ENCODE measurements at regions not wholly inside any gene's neighbourhood (a gene's known extent, or its start where the extent isn't known, plus 50 kb on each side); places are given as distances from the start of the nearest gene placed in this dataset.

GRCh38 chr2:2747797-2748301 is 416.8 kb upstream of the MYT1L start:
- no peaks in the 10 kb centered on the region for H3K79me2 ChIP-seq (ENCODE audit: insufficient read depth, low read length)
- no peaks in the 10 kb centered on the region for H3K36me3 ChIP-seq (ENCODE audit: low read length)
- no peaks in the 10 kb centered on the region for H3F3A ChIP-seq (ENCODE audit: insufficient read depth)
- no peak overlapping the region for H3K27ac ChIP-seq (ENCODE audit: low read depth, low read length)
- H3K27me3 ChIP-seq (ENCODE audit: low read length): no peaks in the 10 kb centered on the region
- no peaks in the 10 kb centered on the region for H3K9me3 ChIP-seq (ENCODE audit: insufficient read depth, low read length)
- H3K4me3 ChIP-seq (ENCODE audit: insufficient read depth, low read length, poor library complexity, severe bottlenecking): no peak overlapping the region
- TF ChIP-seq, protein P1, sequence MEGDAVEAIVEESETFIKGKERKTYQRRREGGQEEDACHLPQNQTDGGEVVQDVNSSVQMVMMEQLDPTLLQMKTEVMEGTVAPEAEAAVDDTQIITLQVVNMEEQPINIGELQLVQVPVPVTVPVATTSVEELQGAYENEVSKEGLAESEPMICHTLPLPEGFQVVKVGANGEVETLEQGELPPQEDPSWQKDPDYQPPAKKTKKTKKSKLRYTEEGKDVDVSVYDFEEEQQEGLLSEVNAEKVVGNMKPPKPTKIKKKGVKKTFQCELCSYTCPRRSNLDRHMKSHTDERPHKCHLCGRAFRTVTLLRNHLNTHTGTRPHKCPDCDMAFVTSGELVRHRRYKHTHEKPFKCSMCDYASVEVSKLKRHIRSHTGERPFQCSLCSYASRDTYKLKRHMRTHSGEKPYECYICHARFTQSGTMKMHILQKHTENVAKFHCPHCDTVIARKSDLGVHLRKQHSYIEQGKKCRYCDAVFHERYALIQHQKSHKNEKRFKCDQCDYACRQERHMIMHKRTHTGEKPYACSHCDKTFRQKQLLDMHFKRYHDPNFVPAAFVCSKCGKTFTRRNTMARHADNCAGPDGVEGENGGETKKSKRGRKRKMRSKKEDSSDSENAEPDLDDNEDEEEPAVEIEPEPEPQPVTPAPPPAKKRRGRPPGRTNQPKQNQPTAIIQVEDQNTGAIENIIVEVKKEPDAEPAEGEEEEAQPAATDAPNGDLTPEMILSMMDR (IDR thresholded peaks at IDR 0.05; ENCODE audit: insufficient read depth, low read length, poor library complexity, severe bottlenecking): no peak
- TF ChIP-seq EZH2phosphoT487 (conservative IDR thresholded peaks at IDR 0.05; ENCODE audit: low read length): no peak
- no peaks in the 10 kb centered on the region for H3K9me2 ChIP-seq (replicated peaks; ENCODE audit: insufficient read depth, low read length)
- H2AFZ ChIP-seq (ENCODE audit: low read depth, low read length, severe bottlenecking): no peak overlapping the region
- no peaks in the 10 kb centered on the region for H4K20me1 ChIP-seq (ENCODE audit: low read depth, low read length)
- H3K4me2 ChIP-seq (ENCODE audit: low read depth, low read length, poor library complexity, severe bottlenecking): no peak overlapping the region
- no peak overlapping the region for H3K9ac ChIP-seq (ENCODE audit: low read length)

DNA sequence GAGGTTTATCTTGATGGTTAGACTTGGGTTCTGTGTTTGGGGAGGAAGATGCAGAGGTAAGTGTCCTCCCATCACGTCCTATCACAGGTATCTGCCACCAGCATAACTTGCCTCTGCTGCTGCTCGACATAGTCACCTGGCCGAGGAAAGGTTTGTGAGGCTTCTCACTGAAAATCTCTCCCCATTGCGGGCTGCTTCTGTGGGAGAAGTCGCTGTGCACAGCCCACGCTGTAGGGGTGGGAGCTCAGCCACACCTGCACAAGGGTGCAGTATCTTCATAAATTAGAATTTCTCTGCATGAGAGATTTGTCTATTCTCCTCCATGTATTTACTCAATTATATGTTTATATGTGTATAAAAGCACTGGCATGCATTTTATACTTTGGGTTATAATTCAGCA is 415.7 kb upstream of the MYT1L start:
- Histone ChIP-seq H3K27me3 (ENCODE audit: low read length) (no peaks in the 10 kb centered on the region), H2AFZ (ENCODE audit: low read depth, low read length, severe bottlenecking) (no peak overlapping the region), H3K4me2 (ENCODE audit: low read depth, low read length, poor library complexity, severe bottlenecking) (no peak overlapping the region), H4K20me1 (ENCODE audit: low read depth, low read length) (no peaks in the 10 kb centered on the region), H3K4me3 (ENCODE audit: insufficient read depth, low read length, poor library complexity, severe bottlenecking) (no peak overlapping the region), H3K9ac (ENCODE audit: low read length) (no peak overlapping the region), H3F3A (ENCODE audit: insufficient read depth) (no peaks in the 10 kb centered on the region), H3K36me3 (ENCODE audit: low read length) (no peaks in the 10 kb centered on the region), H3K9me2 (replicated peaks; ENCODE audit: insufficient read depth, low read length) (no peaks in the 10 kb centered on the region), H3K27ac (ENCODE audit: low read depth, low read length) (no peak overlapping the region), H3K9me3 (ENCODE audit: insufficient read depth, low read length) (no peaks in the 10 kb centered on the region), H3K79me2 (ENCODE audit: insufficient read depth, low read length) (no peaks in the 10 kb centered on the region)
- TF ChIP-seq EZH2phosphoT487 (conservative IDR thresholded peaks at IDR 0.05; ENCODE audit: low read length): no peak
- TF ChIP-seq, protein P1 (IDR thresholded peaks at IDR 0.05; ENCODE audit: insufficient read depth, low read length, poor library complexity, severe bottlenecking): no peak

GRCh38 chr2:2744958-2745715 is 414.1 kb upstream of the MYT1L start:
- H3K36me3 ChIP-seq (ENCODE audit: low read length): no peaks in the 10 kb centered on the region
- H3K79me2 ChIP-seq (ENCODE audit: insufficient read depth, low read length): no peaks in the 10 kb centered on the region
- no peak overlapping the region for H3K9ac ChIP-seq (ENCODE audit: low read length)
- no peaks in the 10 kb centered on the region for H3F3A ChIP-seq (ENCODE audit: insufficient read depth)
- no peaks in the 10 kb centered on the region for H3K9me3 ChIP-seq (ENCODE audit: insufficient read depth, low read length)
- no peak overlapping the region for H2AFZ ChIP-seq (ENCODE audit: low read depth, low read length, severe bottlenecking)
- H3K27me3 ChIP-seq (ENCODE audit: low read length): no peaks in the 10 kb centered on the region
- H3K4me2 ChIP-seq (ENCODE audit: low read depth, low read length, poor library complexity, severe bottlenecking): no peak overlapping the region
- TF ChIP-seq EZH2phosphoT487 (conservative IDR thresholded peaks at IDR 0.05; ENCODE audit: low read length): no peak
- TF ChIP-seq, protein P1 (IDR thresholded peaks at IDR 0.05; ENCODE audit: insufficient read depth, low read length, poor library complexity, severe bottlenecking): no peak
- no peaks in the 10 kb centered on the region for H4K20me1 ChIP-seq (ENCODE audit: low read depth, low read length)
- no peak overlapping the region for H3K4me3 ChIP-seq (ENCODE audit: insufficient read depth, low read length, poor library complexity, severe bottlenecking)
- H3K27ac ChIP-seq (ENCODE audit: low read depth, low read length): no peak overlapping the region
- no peaks in the 10 kb centered on the region for H3K9me2 ChIP-seq (replicated peaks; ENCODE audit: insufficient read depth, low read length)

Data from SU-DHL-6 (cell line).